K562 (cell line): ENCODE measurements at regions not wholly inside any gene's neighbourhood (a gene's known extent, or its start where the extent isn't known, plus 50 kb on each side); places are given as distances from the start of the nearest gene placed in this dataset.
A peak's percentile ranks its signal among the peaks of the same experiment; 100 is the strongest.

ENCODE experiments used
- BCL6 ChIP-seq: fragments of 250-450 bp; sonication (Bioruptor Pico); IDR thresholded peaks from 2 replicates; pipeline ENCODE4 v1.4.0; 2020
- COPS2 ChIP-seq: fragments of 450-650 bp; conservative IDR thresholded peaks from 2 replicates; pipeline ENCODE4 v1.6.1; 2016; ENCODE audit warnings: mild to moderate bottlenecking, moderate library complexity
- CTBP1 ChIP-seq: fragments of 450-650 bp; IDR thresholded peaks from 2 replicates; pipeline ENCODE4 v1.6.1; 2016; ENCODE audit warnings: borderline replicate concordance
- DDX20 ChIP-seq: fragments of 450-650 bp; IDR thresholded peaks from 2 replicates; pipeline ENCODE4 v1.6.1; 2016; ENCODE audit warnings: missing genetic modification characterization, low read depth, mild to moderate bottlenecking, missing compliant biosample characterization, moderate library complexity
- ETV1 ChIP-seq: fragments of 450-650 bp; conservative IDR thresholded peaks from 2 replicates; pipeline ENCODE4 v1.6.1; 2016; ENCODE audit warnings: missing genetic modification characterization, control low read depth, low read depth, missing compliant biosample characterization
- L3MBTL2 ChIP-seq: fragments of 450-650 bp; IDR thresholded peaks from 2 replicates; pipeline ENCODE4 v1.6.1; 2016; ENCODE audit warnings: mild to moderate bottlenecking, moderate library complexity
- RAD51 ChIP-seq: fragments of 450-650 bp; IDR thresholded peaks from 2 replicates; pipeline ENCODE4 v1.7.1; 2016; ENCODE audit warnings: low read depth, mild to moderate bottlenecking, borderline replicate concordance
- RCOR1 ChIP-seq, 2 experiments: IDR thresholded peaks; 2 replicates each; pipeline ENCODE4 v1.6.1; 2012; ENCODE audit warnings: low read depth in 2 of 2, low read length in 2 of 2, borderline replicate concordance in 1 of 2, improper control_type of control experiment in 1 of 2
- TAF9B ChIP-seq: fragments of 450-650 bp; IDR thresholded peaks from 2 replicates; pipeline ENCODE4 v1.6.1; 2018; ENCODE audit warnings: mild to moderate bottlenecking; ENCODE audit not compliant: partially characterized antibody
- TFAP4 ChIP-seq: sonication (generic); formaldehyde crosslinking; IDR thresholded peaks from 2 replicates; pipeline ENCODE4 v1.8.0; 2022; ENCODE audit warnings: missing genetic modification reagents, mild to moderate bottlenecking, moderate library complexity, borderline replicate concordance
- YBX1 ChIP-seq: fragments of 450-650 bp; IDR thresholded peaks from 2 replicates; pipeline ENCODE4 v1.7.1; 2016; ENCODE audit warnings: mild to moderate bottlenecking
- ZFPM2 ChIP-seq: fragments of 250-450 bp; sonication (Bioruptor Pico); IDR thresholded peaks from 2 replicates; pipeline ENCODE4 v1.5.1; 2022; ENCODE audit warnings: mild to moderate bottlenecking
- ZNF133 ChIP-seq: fragments of 250-450 bp; sonication (Bioruptor Pico); IDR thresholded peaks from 2 replicates; pipeline ENCODE4 v1.4.0; 2020; ENCODE audit warnings: mild to moderate bottlenecking
- ZNF239 ChIP-seq: fragments of 250-450 bp; sonication (Bioruptor Pico); IDR thresholded peaks from 2 replicates; pipeline ENCODE4 v1.4.0; 2020; ENCODE audit warnings: mild to moderate bottlenecking
- ZNF583 ChIP-seq: fragments of 250-450 bp; sonication (Bioruptor Pico); IDR thresholded peaks from 2 replicates; pipeline ENCODE4 v1.4.0; 2020

GRCh38 chr12:92030618-92031017 lies 115.0 kb downstream of the BTG1 start (continued):
- TF ChIP-seq ZNF133 (CRISPR knock-in tag): no peak
- no peak for TF ChIP-seq BCL6
- TF ChIP-seq YBX1: no peak
- TF ChIP-seq TAF9B: no peak
- TF ChIP-seq RCOR1 (IDR thresholded peaks at IDR 0.05; ENCODE audit: borderline replicate concordance in 1 of 2, low read depth in 2 of 2, low read length in 2 of 2): peak in 1 of 2 experiments; percentile 78; a peak in 2 of 4 replicates
- peak; percentile 78 for TF ChIP-seq CTBP1
- no peak for TF ChIP-seq ZFPM2 (CRISPR knock-in tag)
- no peak for TF ChIP-seq COPS2
- 0 out of 2 replicates have a peak, but pooled peaks have one; percentile 28 for TF ChIP-seq ETV1 (tag)
- no peak for TF ChIP-seq DDX20 (tag)
- TF ChIP-seq ZNF583 (CRISPR knock-in tag): no peak
- peak; percentile 23; the same call in 1 of the 2 replicates for TF ChIP-seq TFAP4 (CRISPR knock-in tag)
- no peak for TF ChIP-seq ZNF239 (CRISPR knock-in tag)
- no peak for TF ChIP-seq L3MBTL2
- no peak for TF ChIP-seq RAD51
